ENCODE measurements at regions not wholly inside any gene's neighbourhood (a gene's known extent, or its start where the extent isn't known, plus 50 kb on each side); places are given as distances from the start of the nearest gene placed in this dataset.

- TF ChIP-seq TAF1 (IDR thresholded peaks at IDR 0.05; ENCODE audit: borderline replicate concordance, insufficient read depth, low read length) (no peak), REST (IDR thresholded peaks at IDR 0.05; ENCODE audit: insufficient read depth in 1 of 2, low read depth in 2 of 2, low read length in 2 of 2) (no peak), POLR2AphosphoS5 (IDR thresholded peaks at IDR 0.05; ENCODE audit: low read depth, low read length) (no peak)
Measured at GRCh38 chr3:22392286-22392685, 641.3 kb upstream of the ZNF385D start.
